GM18499 (cell line): ENCODE measurements at regions not wholly inside any gene's neighbourhood (a gene's known extent, or its start where the extent isn't known, plus 50 kb on each side); places are given as distances from the start of the nearest gene placed in this dataset.

ENCODE experiments used
- ATAC-seq: cut with Tn5 transposase; IDR thresholded peaks from one replicate; pipeline ENCODE4 v1.9.1; 2021; ENCODE audit warnings: moderate number of reproducible peaks; ENCODE audit not compliant: insufficient read depth, unreplicated experiment

DNA sequence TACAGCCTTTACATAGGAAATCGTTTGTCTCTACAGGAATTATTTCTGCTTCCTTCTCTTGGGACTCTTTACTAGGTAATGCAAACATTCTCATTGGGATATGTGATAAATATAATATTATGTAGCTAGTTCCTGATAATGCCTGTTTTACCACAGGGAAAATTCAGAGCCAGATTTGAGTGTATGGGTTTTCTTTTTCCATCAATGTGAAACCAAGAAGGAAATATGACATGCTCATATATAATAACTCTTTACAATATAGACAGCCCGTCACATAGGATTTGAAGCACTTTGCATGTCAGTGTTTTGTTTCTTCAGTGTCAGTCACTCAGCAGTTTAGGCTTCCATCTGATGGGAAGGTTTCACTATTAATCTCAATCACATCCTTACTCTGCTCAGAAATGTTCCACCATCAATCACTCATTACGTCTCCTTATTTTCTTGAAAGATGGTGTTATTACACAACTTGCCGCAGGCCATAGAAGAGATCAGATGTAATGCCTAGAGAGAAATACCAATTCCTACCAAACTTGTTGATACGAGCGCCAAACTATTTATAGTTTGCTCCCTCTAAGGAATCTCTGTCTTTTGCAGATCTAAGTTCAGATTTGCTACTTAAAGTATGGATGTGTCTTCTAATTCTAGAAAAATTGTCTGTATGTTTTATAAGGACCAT lies 314.8 kb downstream of the DIPK2A start:
- no peak for ATAC-seq

DNA sequence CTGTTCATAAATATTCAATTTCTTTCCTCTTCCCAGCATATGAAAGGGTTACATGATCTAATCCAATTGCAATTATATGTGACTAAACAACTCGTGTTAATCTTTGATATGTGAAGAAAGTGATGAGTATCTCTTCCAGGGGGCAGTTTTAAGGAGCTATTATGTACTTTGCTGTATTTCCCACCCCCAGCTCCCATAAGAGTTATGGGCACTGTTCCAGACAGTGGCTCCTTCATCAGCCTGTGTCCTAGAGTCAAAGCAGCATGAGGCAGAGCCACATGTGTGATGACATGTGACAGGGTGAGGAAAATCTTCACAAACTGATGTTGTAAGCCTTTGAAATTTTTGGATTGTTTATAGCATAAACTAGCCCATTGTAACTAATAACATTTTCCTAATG lies 315.4 kb downstream of the DIPK2A start:
- no peak for ATAC-seq

DNA sequence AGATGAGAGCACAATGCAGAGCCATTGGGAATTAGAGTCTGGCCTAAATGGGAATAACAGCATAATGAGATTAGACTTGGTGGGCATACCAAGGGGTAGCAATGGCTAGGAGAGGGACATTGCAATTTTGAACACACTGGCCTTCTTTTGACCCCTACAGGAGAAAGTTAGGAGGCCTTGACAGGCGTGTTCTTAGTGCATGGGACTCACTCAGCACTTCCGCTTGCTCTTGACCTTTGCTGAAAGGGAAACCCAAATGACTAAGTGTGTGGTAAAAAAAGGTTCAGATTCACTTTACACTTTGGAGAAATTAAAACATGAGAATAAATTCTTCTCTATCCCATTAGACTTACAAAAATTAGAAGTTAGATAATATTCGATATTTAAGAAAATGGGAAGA lies 317.4 kb downstream of the DIPK2A start:
- no peak for ATAC-seq

DNA sequence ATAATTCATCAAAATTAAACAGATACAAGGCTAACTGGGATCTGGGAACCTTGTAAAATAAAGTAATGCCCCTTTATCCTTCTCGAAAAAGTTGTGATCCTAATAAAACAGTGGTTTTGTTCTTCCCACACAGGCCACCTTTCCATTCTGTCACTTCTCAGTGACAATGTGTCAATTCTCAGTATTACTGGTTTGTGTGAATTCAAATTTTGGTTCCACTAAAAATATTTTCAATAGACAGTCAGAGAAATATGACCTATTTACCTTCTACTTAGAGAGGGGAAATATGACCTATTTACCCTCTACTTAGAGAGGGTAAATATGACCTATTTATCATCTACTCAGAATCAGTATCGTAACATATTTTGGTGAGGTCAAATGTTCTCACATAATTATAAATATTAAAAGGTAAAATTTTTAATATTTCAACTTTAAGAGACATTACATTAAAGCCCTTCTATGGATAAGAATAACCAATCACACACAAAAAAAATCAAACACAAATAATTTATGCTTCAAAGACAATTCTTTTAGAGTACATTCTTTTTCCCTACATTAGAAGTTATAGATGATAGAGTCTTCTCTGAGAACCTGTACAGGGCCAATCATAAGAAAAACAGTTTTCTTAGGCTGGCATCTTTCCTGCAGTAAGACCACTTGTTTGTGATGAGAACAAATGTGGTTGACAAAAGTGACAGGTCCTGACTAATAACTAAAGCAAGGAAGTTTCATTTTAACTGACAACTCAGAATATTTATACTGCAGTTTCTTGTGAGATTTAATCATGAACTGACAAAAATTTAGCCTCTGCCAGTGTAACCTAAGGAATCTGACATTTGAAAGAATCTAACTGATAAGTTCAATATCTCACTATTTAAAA lies 323.3 kb downstream of the DIPK2A start:
- ATAC-seq, result peak; percentile 73

DNA sequence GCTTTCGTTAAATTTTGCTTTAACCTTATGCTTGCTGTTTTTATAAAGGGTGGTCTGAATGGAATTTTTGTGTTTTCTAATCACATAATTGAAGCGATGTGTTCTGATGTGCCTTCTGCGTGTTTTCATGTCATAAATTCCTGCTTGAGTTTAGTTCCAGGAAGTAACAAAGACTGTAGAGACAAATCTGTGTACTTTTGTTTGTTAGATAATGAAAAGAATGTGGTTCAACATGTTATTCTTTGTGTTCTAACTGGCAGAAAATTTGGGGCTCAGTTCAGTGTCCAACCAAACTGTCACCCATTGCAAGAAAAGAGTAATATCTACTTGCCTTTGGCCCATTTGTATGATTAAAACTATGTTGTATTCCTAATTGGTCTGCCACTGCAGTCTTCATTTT lies 324.0 kb downstream of the DIPK2A start:
- no peak for ATAC-seq

DNA sequence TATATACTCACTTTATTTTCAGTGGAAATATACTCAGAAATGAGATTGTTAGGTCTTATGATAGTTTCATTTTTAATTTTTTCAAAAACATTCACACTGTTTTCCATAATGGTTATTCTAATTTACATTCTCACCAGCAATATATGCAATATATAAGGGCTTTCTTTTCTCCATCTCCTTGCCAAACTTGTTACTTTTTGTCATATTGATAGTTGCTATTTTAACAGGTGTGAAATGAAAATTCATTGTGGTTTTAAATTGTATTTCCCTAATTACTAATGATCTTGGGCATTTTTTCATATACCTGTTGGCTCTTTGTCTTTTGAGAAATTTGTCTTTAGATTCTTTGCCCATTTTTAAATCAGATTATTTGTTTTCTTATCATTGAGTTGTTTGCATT lies 325.2 kb downstream of the DIPK2A start:
- ATAC-seq, result peak; percentile 27

DNA sequence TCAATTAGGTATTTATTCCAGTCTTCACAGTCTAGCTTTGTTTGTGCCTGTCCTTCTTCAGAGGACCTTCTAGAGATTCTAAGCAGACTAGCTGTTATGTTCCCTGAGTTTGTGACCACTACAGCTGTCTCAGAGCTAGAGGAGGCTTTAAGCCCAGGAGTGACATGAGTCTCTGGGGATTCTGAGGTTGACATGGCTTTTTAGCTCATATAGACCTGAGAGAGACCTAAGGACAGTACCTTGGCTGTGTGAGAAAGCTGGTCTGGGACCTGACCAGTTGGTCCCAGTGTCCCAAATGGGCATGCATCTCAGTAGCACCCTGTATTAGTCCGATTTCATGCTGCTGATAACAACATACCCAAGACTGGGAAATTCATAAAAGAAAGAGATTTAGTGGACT lies 330.2 kb downstream of the DIPK2A start:
- no peak for ATAC-seq

DNA sequence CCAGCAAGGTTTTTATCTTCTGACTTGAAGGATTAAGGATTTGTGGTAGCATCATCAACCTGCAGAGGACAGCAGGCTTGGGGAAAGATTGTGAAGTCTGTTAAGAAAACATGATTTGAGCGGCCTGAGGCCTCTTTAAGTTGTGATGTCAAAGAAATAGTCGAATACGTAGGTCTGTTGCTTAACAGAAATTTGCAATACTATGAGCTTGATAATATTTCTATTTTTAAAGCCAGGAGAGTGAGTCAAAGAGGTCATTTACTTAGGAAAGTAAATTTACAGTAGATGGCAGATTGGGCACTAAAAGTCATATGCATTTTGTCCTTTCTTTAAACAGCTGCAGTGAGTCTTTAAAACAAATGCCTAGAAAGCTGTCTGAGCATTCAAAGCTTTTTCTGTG lies 336.3 kb downstream of the DIPK2A start:
- no peak for ATAC-seq

DNA sequence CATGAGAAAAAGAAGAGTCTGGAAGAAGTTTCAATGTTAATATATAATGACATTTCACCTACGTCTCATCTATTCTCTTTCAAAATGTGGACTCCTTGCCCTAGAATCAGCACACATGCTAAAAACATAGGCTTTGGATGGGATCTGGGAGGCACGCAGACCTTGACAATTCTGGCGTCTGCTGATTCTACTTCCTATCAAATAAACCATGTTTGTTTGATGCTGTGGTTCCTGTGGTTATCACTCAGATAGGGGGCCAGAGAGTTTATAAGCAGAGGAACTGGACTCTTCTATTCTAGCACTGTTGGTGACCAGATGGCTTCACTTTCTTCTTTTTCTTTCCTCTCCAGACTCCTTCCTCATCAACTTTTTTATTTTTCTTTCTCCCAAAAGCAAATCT lies 336.8 kb downstream of the DIPK2A start:
- ATAC-seq, result no peak

DNA sequence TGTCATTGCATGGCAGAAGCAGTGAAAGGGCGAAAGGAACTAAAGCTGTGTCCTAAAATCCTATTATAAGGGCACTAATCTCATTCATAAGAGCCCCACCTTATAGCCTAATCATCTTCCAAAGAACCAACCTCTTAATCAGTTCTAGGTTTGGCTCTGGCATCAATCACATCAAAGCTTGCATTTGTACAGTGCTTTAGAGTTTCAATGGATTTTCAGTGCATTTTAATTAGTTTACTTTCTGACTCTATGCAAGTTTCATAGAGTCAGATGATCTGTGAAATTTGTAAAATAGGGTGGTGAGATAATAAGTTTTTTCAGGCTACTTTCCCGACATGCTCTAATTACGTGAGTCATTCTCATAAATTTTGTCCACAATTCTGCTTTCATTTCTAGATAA lies 341.1 kb downstream of the DIPK2A start:
- no peak for ATAC-seq

DNA sequence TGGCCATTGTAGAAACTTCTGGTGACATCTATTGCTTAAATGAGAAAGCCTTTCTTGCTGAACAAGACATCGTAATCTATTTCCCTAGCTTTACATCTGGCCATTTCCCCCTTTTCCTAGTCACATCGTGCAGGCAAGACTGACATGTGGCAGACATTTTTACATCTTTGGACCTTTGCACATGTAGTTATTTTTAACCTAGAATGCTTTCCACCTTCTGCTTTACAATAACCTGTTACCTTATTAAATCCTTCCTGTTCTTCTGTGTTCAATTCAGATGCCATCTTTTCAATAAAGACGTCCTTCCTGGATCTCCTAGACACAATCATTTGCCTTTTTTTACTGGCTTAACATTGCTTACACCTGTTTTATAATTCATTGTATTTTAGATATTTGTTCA lies 343.3 kb downstream of the DIPK2A start:
- ATAC-seq, result no peak

DNA sequence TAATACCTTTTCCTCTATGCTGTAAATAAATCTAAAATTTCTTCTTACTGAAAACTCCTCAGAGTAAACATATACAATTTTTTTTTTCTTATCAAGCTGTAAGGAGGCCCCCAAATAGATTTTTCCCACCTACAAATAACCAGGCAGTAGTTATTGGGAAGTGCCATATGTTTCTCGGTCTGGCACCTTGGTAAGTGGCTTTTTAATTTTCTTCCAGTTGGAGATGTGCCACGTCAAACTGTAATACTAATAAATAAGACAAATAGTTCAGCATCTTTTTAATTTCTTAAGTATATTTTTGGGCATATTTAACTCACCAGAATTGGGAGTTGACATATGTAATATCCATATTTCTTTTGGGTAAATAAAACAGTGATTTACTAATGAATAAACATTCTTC lies 346.3 kb downstream of the DIPK2A start:
- no peak for ATAC-seq

DNA sequence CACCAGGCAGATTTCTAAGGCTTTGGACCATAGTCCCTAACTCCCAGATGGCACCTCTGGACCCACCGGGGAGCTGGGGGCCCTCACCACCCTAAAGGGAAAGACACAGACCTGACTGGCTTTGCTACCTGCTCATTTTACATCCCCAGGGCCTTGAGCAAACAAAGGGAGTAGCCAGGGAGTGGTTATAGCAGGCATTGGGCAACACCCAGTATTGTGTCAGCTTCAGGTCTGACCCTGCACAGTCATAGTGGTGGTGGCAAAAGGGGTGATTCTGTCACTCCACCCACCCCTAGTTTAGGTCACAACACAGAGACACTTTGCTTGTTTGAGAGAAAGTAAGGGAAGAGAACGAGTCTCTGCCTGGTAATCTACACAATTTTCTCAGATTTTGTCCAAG lies 352.5 kb downstream of the DIPK2A start:
- no peak for ATAC-seq

DNA sequence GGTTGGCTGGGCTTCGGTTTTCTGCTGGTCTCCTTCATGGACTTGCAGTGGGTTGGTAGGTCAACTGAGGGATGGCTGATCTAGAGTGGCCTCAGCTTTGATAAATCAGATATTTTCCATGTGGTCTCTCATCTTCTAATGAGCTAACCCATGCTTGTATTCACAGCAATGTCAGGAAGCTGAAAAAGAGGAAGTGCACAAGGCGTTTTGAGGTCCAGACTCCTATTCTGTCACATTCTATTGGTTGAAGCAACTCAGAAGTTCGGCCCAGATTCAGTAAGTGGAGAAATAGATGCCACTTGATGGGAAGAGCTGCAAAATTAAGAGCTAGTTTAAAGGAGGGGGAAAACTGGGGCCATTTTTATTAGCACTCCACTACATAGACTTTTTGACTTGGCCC lies 361.2 kb downstream of the DIPK2A start:
- ATAC-seq, result peak; percentile 63

DNA sequence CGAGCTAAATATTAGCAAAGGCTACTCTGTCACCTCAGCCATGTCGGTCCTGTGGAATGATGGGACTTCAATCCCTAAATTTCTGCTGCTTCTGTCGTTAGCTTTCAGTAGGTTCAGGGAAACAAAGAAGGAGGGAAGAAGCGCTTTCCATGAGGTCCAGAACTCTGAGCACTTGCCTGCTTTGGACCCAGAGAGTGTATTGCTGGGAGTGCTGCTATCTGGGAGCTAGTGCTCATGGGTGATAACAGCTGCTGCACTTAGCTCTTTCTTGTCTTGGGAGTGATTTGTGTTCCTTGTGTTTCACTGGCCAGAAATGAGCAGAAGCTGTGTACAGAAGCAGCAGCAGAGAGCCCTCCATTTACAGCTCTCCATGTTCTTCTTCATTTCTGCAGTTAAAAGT lies 369.8 kb downstream of the DIPK2A start:
- ATAC-seq, result no peak

DNA sequence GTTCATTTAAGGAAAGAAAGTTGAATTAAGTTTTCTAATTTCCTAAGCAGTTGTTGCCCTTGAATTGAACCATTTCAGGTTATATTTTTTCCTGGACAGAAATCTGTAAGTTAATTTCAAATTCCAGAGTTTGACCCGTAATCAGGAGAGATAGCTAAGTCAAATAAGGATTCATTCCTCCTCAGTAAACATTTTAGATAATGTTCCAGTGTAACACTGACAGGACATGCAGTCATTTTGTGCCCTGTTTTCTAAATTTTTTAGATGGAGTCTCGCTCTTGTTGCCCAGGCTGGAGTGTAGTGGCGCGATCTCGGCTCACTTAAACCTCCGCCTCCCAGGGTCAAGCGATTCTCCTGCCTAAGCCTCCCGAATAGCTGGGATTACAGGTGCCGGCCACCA lies 371.7 kb downstream of the DIPK2A start:
- no peak for ATAC-seq

DNA sequence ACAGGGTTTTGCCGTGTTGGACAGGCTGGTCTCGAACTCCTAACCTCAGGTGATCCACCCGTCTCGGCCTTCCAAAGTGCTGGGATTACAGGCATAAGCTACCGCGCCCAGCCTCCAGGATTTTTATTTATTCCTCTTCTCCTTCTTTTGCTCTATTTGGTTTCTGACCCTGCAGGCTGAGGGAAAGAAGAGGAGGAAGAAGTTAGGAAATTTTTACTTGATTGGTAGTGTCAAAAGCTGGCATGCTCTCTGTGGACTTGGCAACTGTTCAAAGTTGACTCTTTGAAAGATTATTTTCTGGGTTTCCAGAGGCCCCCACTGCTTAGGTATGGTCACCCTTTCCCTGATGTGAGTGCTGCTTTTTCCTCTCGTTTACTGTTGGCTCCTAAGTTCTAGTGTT lies 372.2 kb downstream of the DIPK2A start:
- ATAC-seq, result no peak

DNA sequence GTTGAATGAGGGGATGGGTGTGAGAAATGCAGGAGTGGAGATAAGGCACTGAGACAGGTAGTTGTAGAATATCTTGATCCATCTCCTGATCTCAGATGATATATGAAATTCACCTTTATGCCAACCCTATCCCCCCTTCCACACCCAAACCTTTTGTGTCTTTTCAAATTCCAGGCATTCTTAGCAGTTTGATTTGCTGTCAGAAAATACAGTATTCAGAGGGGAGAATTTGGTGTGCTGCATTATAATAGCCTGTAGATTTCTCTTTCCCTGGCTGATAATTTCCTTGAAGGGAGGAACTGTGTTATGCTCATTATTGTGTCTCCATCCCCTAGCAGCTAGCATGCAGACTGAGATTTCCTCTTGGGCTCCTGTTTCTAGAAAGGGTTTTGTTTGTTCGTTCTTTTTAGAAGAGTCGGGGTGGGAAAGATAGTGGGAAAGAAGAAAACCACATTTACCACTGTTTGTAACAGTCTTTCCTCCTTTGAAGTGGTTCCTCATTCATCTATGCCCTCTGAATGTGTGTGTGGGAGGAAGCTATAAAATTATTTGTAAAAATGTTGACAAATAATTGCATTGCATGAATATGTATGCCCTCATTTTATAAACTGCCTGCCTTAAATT lies 373.4 kb downstream of the DIPK2A start:
- ATAC-seq, result no peak

DNA sequence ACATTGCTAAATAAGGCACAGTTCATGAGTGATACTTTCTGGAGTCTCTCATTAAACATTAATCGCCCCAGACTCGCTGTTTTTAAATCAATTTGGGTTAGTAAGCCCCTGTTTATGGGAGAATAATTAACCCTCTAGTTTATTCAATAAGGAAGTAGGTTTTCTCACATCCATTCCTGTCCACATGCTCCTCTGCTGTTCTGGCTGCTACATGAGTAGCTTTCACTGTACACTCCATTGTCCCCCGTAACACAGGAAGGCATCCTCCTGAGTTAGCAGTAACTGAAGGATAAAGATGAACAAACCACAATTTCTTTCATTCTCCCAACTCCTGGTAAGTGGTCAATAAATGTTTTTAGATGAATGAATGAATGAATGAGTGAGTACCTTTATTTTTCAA lies 378.5 kb downstream of the DIPK2A start:
- no peak for ATAC-seq

DNA sequence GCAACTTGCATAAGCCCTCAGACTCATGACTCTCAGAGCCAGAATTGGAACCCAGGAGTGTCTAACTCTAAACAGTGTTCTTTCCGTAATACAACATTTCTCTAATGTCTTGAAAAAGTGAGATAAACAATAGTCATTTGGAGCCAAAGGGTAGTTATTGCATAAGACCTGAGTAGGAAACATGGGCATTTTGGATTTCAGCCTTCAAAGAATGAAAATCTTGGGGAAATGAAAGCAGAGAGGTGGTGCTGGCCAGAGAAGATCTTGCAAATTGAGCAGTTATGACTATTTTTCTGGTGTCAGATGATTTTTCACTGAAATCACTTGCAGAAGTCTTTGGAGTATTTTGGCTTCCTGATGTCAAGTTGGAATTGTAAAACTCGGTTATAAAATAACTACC lies 379.4 kb downstream of the DIPK2A start:
- no peak for ATAC-seq

DNA sequence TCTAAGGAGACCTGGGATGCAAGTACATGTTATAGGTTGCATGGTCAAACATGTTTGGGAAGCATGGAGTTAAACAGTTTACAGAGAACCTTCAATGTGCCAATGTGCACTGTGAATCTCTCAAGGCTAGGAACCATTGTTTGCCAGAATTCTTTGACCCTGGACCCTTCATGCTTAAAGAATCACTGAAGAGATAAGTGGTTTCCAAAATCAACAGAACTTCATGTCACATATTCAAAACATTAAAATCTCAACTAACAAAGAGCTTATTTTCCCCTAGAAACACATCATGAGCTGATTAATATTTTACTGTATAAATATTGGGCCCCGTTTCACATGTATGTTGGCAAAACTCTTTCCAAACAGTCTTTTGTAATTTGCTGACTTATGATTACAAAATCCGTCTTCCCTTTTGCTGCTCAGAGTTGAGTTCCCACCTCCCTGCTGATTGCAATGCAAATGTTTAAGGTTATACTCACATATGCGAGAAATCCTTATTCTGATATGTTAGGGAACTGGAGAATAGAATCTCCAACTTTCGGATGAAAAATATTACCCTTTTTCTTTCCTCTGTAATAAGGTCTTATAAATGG lies 380.2 kb downstream of the DIPK2A start:
- ATAC-seq, result no peak
